Neural cell (in vitro differentiated cells): ENCODE measurements at regions not wholly inside any gene's neighbourhood (a gene's known extent, or its start where the extent isn't known, plus 50 kb on each side); places are given as distances from the start of the nearest gene placed in this dataset.

Source experiments
- H2AFZ ChIP-seq: fragments of 200-600, 300-800 bp; sonication (generic), shearing (Covaris generic); 2 replicates; pipeline ENCODE4 v1.6.0; 2014; ENCODE audit warnings: low read depth, mild to moderate bottlenecking, antibody characterized with exemption, low read length, moderate library complexity
- H3F3A ChIP-seq: fragments of 200-600 bp; shearing (Covaris generic); 2 replicates; pipeline ENCODE4 v1.6.1; 2016; ENCODE audit warnings: mild to moderate bottlenecking, moderate library complexity, mixed read lengths, antibody characterized with exemption, low read length; ENCODE audit not compliant: insufficient read depth, poor library complexity, severe bottlenecking
- H3K27ac ChIP-seq: fragments of 200-600, 300-800 bp; sonication (generic), shearing (Covaris generic); 2 replicates; pipeline ENCODE4 v1.5.1; 2014; ENCODE audit warnings: mild to moderate bottlenecking, low read length, moderate library complexity
- H3K27me3 ChIP-seq: fragments of 300-800, 200-600 bp; sonication (generic), shearing (Covaris generic); 2 replicates; pipeline ENCODE4 v1.6.0; 2014; ENCODE audit warnings: mild to moderate bottlenecking, low read depth, low read length, moderate library complexity; ENCODE audit not compliant: insufficient read depth
- H3K36me3 ChIP-seq: fragments of 300-800, 200-600 bp; sonication (generic), shearing (Covaris generic); 2 replicates; pipeline ENCODE4 v1.5.1; 2014; ENCODE audit warnings: mild to moderate bottlenecking, antibody characterized with exemption, low read length, moderate library complexity; ENCODE audit not compliant: insufficient read depth
- H3K4me2 ChIP-seq: fragments of 300-800, 200-600 bp; sonication (generic), shearing (Covaris generic); 2 replicates; pipeline ENCODE4 v1.6.0; 2014; ENCODE audit warnings: mild to moderate bottlenecking, low read length
- H3K4me3 ChIP-seq: fragments of 300-800, 200-600 bp; sonication (generic), shearing (Covaris generic); 2 replicates; pipeline ENCODE4 v1.5.1; 2014; ENCODE audit warnings: mild to moderate bottlenecking, low read length, moderate library complexity
- H3K79me2 ChIP-seq: fragments of 200-600 bp; shearing (Covaris generic); replicated peaks from 2 replicates; pipeline ENCODE4 v1.6.0; 2014; ENCODE audit warnings: mild to moderate bottlenecking, low read length, moderate library complexity; ENCODE audit not compliant: insufficient read depth
- H3K9ac ChIP-seq: fragments of 300-800, 200-600 bp; sonication (generic), shearing (Covaris generic); 2 replicates; pipeline ENCODE4 v1.6.1; 2016; ENCODE audit warnings: mild to moderate bottlenecking, low read length, mixed read lengths
- H3K9me2 ChIP-seq: fragments of 200-600 bp; shearing (Covaris generic); 2 replicates; pipeline ENCODE4 v1.6.1; 2016; ENCODE audit warnings: mild to moderate bottlenecking, low read length, mixed read lengths; ENCODE audit not compliant: insufficient read depth
- H3K9me3 ChIP-seq: fragments of 200-600, 300-800 bp; sonication (generic), shearing (Covaris generic); 2 replicates; pipeline ENCODE4 v1.6.1; 2016; ENCODE audit warnings: mild to moderate bottlenecking, mixed run types, low read length, moderate library complexity, mixed read lengths
- H4K20me1 ChIP-seq: fragments of 200-600 bp; shearing (Covaris generic); 2 replicates; pipeline ENCODE4 v1.6.1; 2016; ENCODE audit warnings: mild to moderate bottlenecking, mixed run types; ENCODE audit not compliant: insufficient read depth
- CTCF ChIP-seq: fragments of 450-650 bp; IDR thresholded peaks from 2 replicates; pipeline ENCODE4 v1.5.1; 2014; ENCODE audit warnings: antibody characterized with exemption, mild to moderate bottlenecking, moderate library complexity; ENCODE audit not compliant: poor library complexity, severe bottlenecking
- EP300 ChIP-seq: fragments of 450-650 bp; conservative IDR thresholded peaks from 2 replicates; pipeline ENCODE4 v1.6.1; 2014; ENCODE audit warnings: antibody characterized with exemption, mild to moderate bottlenecking, moderate library complexity; ENCODE audit not compliant: poor library complexity, severe bottlenecking
- EZH2 ChIP-seq: fragments of 200-600, 300-800 bp; shearing (Covaris generic), sonication (generic); IDR thresholded peaks from 2 replicates; pipeline ENCODE4 v1.6.1; 2014; ENCODE audit warnings: antibody characterized with exemption, low read length, borderline replicate concordance, mild to moderate bottlenecking; ENCODE audit not compliant: insufficient read depth, poor library complexity, severe bottlenecking
- MXI1 ChIP-seq: fragments of 450-650 bp; conservative IDR thresholded peaks from 2 replicates; pipeline ENCODE4 v1.6.1; 2014; ENCODE audit warnings: antibody characterized with exemption, mild to moderate bottlenecking; ENCODE audit not compliant: poor library complexity, severe bottlenecking
- POLR2AphosphoS5 ChIP-seq: IDR thresholded peaks from 2 replicates; pipeline ENCODE4 v1.6.1; 2012
- RAD21 ChIP-seq: fragments of 450-650 bp; conservative IDR thresholded peaks from 2 replicates; pipeline ENCODE4 v1.6.1; 2014; ENCODE audit warnings: antibody characterized with exemption, mild to moderate bottlenecking, moderate library complexity
- SMC3 ChIP-seq: fragments of 450-650 bp; conservative IDR thresholded peaks from 2 replicates; pipeline ENCODE4 v1.6.1; 2014; ENCODE audit warnings: antibody characterized with exemption, mild to moderate bottlenecking, moderate library complexity; ENCODE audit not compliant: poor library complexity
- TAF1 ChIP-seq: IDR thresholded peaks from 2 replicates; pipeline ENCODE4 v1.6.1; 2012; ENCODE audit warnings: low read depth
- TF ChIP-seq, protein P1 (sequence below): IDR thresholded peaks from 2 replicates; pipeline ENCODE4 v1.6.1; 2012; ENCODE audit warnings: borderline replicate concordance

DNA sequence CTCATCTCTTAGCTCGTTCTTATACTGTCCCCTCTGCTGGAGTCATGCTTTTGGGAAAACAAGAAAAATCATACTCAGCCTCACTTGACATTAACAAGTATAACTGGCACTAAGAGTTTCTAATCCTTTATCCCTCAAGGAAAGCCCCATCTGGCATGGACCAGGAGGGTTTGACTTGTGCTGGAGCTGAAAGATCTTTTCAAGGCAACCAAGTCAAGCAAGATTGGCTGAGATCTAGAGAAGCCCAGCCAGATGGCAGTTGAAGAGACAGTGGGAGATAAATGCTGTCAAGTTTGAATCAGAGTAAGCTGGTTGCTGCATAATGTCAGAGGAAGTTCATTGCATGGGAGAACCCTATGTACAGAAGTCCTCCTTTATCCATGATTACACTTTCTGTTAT lies 336.5 kb upstream of the LRP1B start:
- H3K27ac ChIP-seq = no peak overlapping the region
- no peak overlapping the region for H2AFZ ChIP-seq
- TF ChIP-seq POLR2AphosphoS5 (no peak), MXI1 (no peak), EP300 (no peak), EZH2 (no peak), TAF1 (no peak), SMC3 (no peak)
- TF ChIP-seq, protein P1, sequence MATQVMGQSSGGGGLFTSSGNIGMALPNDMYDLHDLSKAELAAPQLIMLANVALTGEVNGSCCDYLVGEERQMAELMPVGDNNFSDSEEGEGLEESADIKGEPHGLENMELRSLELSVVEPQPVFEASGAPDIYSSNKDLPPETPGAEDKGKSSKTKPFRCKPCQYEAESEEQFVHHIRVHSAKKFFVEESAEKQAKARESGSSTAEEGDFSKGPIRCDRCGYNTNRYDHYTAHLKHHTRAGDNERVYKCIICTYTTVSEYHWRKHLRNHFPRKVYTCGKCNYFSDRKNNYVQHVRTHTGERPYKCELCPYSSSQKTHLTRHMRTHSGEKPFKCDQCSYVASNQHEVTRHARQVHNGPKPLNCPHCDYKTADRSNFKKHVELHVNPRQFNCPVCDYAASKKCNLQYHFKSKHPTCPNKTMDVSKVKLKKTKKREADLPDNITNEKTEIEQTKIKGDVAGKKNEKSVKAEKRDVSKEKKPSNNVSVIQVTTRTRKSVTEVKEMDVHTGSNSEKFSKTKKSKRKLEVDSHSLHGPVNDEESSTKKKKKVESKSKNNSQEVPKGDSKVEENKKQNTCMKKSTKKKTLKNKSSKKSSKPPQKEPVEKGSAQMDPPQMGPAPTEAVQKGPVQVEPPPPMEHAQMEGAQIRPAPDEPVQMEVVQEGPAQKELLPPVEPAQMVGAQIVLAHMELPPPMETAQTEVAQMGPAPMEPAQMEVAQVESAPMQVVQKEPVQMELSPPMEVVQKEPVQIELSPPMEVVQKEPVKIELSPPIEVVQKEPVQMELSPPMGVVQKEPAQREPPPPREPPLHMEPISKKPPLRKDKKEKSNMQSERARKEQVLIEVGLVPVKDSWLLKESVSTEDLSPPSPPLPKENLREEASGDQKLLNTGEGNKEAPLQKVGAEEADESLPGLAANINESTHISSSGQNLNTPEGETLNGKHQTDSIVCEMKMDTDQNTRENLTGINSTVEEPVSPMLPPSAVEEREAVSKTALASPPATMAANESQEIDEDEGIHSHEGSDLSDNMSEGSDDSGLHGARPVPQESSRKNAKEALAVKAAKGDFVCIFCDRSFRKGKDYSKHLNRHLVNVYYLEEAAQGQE = no peak
- no peak overlapping the region for H3K4me3 ChIP-seq
- H3K9ac ChIP-seq = no peak overlapping the region
- H3K9me3 ChIP-seq = no peaks in the 10 kb centered on the region
- H3K79me2 ChIP-seq = no peaks in the 10 kb centered on the region
- H3K27me3 ChIP-seq = no peaks in the 10 kb centered on the region
- H3K4me2 ChIP-seq = no peak overlapping the region
- no peaks in the 10 kb centered on the region for H3K9me2 ChIP-seq
- no peaks in the 10 kb centered on the region for H3K36me3 ChIP-seq
- H4K20me1 ChIP-seq = no peaks in the 10 kb centered on the region
- no peaks in the 10 kb centered on the region for H3F3A ChIP-seq

GRCh38 chr2:142463047-142463446 lies 332.2 kb upstream of the LRP1B start:
- TF ChIP-seq SMC3 = no peak
- TF ChIP-seq, protein P1 = no peak
- no peak for TF ChIP-seq EP300
- TF ChIP-seq POLR2AphosphoS5 = no peak
- TF ChIP-seq MXI1 = no peak
- no peak for TF ChIP-seq TAF1
- no peak for TF ChIP-seq RAD21
- no peak for TF ChIP-seq CTCF
- TF ChIP-seq EZH2 = no peak
- Histone ChIP-seq H3F3A (no peaks in the 10 kb centered on the region), H3K36me3 (no peaks in the 10 kb centered on the region), H3K4me2 (no peak overlapping the region), H3K79me2 (no peaks in the 10 kb centered on the region), H3K9me3 (no peaks in the 10 kb centered on the region), H4K20me1 (no peaks in the 10 kb centered on the region), H3K4me3 (no peak overlapping the region), H2AFZ (no peak overlapping the region), H3K9me2 (no peaks in the 10 kb centered on the region), H3K27ac (no peak overlapping the region), H3K9ac (no peak overlapping the region), H3K27me3 (no peaks in the 10 kb centered on the region)
